ENCODE measurements at regions not wholly inside any gene's neighbourhood (a gene's known extent, or its start where the extent isn't known, plus 50 kb on each side); places are given as distances from the start of the nearest gene placed in this dataset.

GRCh38 chr11:15815246-15816195 lies 540.8 kb downstream of the SOX6 start:
- TF ChIP-seq POLR2A (IDR thresholded peaks at IDR 0.05) (no peak), CTCF (IDR thresholded peaks at IDR 0.05) (no peak)
